ENCODE measurements at regions not wholly inside any gene's neighbourhood (a gene's known extent, or its start where the extent isn't known, plus 50 kb on each side); places are given as distances from the start of the nearest gene placed in this dataset.

- Histone ChIP-seq H3K36me3 (ENCODE audit: control insufficient read depth, insufficient read depth, low read length) (no peaks in the 10 kb centered on the region), H3K27me3 (ENCODE audit: control insufficient read depth, insufficient read depth, low read length) (no peaks in the 10 kb centered on the region), H3K4me3 (ENCODE audit: low read depth, low read length) (no peak overlapping the region)
- peak; percentile 32 for FAIRE-seq
- no peak for DNase-seq (ENCODE audit: low read depth)
- TF ChIP-seq CTCF (IDR thresholded peaks at IDR 0.05; ENCODE audit: insufficient read depth, low read length, severe bottlenecking) = no peak
Observed at GRCh38 chr6:87900160-87900698, 147.4 kb upstream of the SPACA1 start.

DNA sequence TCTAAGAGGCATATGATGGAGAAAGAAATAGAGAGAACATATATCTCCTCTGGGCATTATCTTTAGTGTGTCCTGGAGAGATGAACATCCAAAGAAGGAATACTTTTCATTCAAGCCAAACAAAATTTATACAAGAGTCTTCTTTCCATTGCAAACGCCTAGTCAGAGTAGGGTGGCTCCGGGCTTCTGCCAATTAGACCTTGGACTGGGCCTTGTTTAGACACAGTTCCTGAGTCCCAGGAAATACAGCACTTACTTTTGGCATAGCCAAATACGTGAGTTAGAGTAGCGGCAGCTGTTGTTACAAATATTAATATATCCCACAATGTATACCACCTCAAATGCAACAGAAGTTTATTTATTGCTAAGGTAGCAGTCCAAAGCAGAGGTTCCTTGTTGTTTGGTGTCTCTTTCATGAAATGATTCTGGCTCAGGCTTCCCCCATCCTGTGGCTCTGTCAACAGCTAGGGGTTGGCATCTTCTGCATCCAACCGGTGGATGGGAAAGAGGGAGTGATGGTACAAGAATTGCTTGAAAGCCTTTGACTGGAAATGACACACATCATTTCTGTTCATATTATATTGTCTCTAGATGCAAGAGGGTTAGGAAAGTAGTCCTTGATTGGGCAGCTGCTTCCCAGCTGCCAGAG is 148.0 kb upstream of the SPACA1 start:
- no peak for TF ChIP-seq CTCF (IDR thresholded peaks at IDR 0.05; ENCODE audit: insufficient read depth, low read length, severe bottlenecking)
- Histone ChIP-seq H3K36me3 (ENCODE audit: control insufficient read depth, insufficient read depth, low read length) (no peaks in the 10 kb centered on the region), H3K4me3 (ENCODE audit: low read depth, low read length) (no peak overlapping the region), H3K27me3 (ENCODE audit: control insufficient read depth, insufficient read depth, low read length) (no peaks in the 10 kb centered on the region)
- DNase-seq (ENCODE audit: low read depth) = no peak
- FAIRE-seq = no peak

GRCh38 chr6:87897663-87898062 is 150.0 kb upstream of the SPACA1 start:
- peak; percentile 40 for DNase-seq (ENCODE audit: low read depth)
- TF ChIP-seq CTCF (IDR thresholded peaks at IDR 0.05; ENCODE audit: insufficient read depth, low read length, severe bottlenecking) = no peak
- Histone ChIP-seq H3K27me3 (ENCODE audit: control insufficient read depth, insufficient read depth, low read length) (no peaks in the 10 kb centered on the region), H3K4me3 (ENCODE audit: low read depth, low read length) (no peak overlapping the region), H3K36me3 (ENCODE audit: control insufficient read depth, insufficient read depth, low read length) (no peaks in the 10 kb centered on the region)
- no peak for FAIRE-seq

GRCh38 chr6:87897013-87897412 is 150.6 kb upstream of the SPACA1 start:
- FAIRE-seq (no peak), DNase-seq (ENCODE audit: low read depth) (no peak)
- no peak for TF ChIP-seq CTCF (IDR thresholded peaks at IDR 0.05; ENCODE audit: insufficient read depth, low read length, severe bottlenecking)
- Histone ChIP-seq H3K27me3 (ENCODE audit: control insufficient read depth, insufficient read depth, low read length) (no peaks in the 10 kb centered on the region), H3K4me3 (ENCODE audit: low read depth, low read length) (no peak overlapping the region), H3K36me3 (ENCODE audit: control insufficient read depth, insufficient read depth, low read length) (no peaks in the 10 kb centered on the region)

GRCh38 chr6:87887266-87887665 is 160.4 kb upstream of the SPACA1 start:
- no peak for FAIRE-seq
- DNase-seq (ENCODE audit: low read depth) = no peak
- H3K27me3 ChIP-seq (ENCODE audit: control insufficient read depth, insufficient read depth, low read length) = peaks cover 3% of the 10 kb centered on the region
- no peaks in the 10 kb centered on the region for H3K36me3 ChIP-seq (ENCODE audit: control insufficient read depth, insufficient read depth, low read length)
- no peak overlapping the region for H3K4me3 ChIP-seq (ENCODE audit: low read depth, low read length)
- TF ChIP-seq CTCF (IDR thresholded peaks at IDR 0.05; ENCODE audit: insufficient read depth, low read length, severe bottlenecking) = no peak

- DNase-seq (ENCODE audit: low read depth) = no peak
- Histone ChIP-seq H3K27me3 (ENCODE audit: control insufficient read depth, insufficient read depth, low read length) (peaks cover 3% of the 10 kb centered on the region), H3K4me3 (ENCODE audit: low read depth, low read length) (no peak overlapping the region), H3K36me3 (ENCODE audit: control insufficient read depth, insufficient read depth, low read length) (no peaks in the 10 kb centered on the region)
- no peak for TF ChIP-seq CTCF (IDR thresholded peaks at IDR 0.05; ENCODE audit: insufficient read depth, low read length, severe bottlenecking)
- no peak for FAIRE-seq
Observed at GRCh38 chr6:87884203-87884602, 163.4 kb upstream of the SPACA1 start.

All from bronchial epithelial cell (primary cell).